AG09309 (cell line): ENCODE measurements at regions not wholly inside any gene's neighbourhood (a gene's known extent, or its start where the extent isn't known, plus 50 kb on each side); places are given as distances from the start of the nearest gene placed in this dataset.

Experiments
- DNase-seq: peaks from one replicate; pipeline ENCODE4 v3.0.0-alpha.2; 2010; ENCODE audit warnings: low read depth
- H3K4me3 ChIP-seq: 2 replicates; pipeline ENCODE4 v1.5.1; 2011; ENCODE audit warnings: mild to moderate bottlenecking, low read depth, low read length, moderate library complexity; ENCODE audit not compliant: control insufficient read depth
- TF ChIP-seq, protein P1 (sequence below): IDR thresholded peaks from 2 replicates; pipeline ENCODE4 v1.5.1; 2011; ENCODE audit warnings: mild to moderate bottlenecking, low read depth, low read length, inconsistent platforms; ENCODE audit not compliant: insufficient read depth, control insufficient read depth; ENCODE audit errors: missing control alignments

DNA sequence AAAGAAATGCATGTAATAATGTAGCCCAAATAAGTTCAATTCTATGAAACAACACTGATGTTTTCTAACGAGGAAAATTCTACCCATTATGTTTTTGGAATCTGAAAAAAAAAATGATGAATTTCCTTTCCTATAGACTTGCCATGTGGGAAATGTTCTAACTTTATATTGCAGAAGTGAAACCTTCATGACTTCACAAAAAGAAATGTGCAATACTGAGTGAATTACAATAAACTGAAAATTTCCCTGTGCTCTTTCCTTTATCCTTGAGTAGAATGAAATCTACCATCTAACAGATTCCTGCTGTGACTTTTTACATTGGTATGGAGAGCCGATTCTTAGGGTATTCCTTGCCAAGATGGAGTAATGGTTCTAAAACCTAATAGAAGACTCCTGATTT is 1622.5 kb downstream of the MAT2B start:
- no peak for DNase-seq
- TF ChIP-seq, protein P1, sequence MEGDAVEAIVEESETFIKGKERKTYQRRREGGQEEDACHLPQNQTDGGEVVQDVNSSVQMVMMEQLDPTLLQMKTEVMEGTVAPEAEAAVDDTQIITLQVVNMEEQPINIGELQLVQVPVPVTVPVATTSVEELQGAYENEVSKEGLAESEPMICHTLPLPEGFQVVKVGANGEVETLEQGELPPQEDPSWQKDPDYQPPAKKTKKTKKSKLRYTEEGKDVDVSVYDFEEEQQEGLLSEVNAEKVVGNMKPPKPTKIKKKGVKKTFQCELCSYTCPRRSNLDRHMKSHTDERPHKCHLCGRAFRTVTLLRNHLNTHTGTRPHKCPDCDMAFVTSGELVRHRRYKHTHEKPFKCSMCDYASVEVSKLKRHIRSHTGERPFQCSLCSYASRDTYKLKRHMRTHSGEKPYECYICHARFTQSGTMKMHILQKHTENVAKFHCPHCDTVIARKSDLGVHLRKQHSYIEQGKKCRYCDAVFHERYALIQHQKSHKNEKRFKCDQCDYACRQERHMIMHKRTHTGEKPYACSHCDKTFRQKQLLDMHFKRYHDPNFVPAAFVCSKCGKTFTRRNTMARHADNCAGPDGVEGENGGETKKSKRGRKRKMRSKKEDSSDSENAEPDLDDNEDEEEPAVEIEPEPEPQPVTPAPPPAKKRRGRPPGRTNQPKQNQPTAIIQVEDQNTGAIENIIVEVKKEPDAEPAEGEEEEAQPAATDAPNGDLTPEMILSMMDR: no peak
- H3K4me3 ChIP-seq: no peak overlapping the region

DNA sequence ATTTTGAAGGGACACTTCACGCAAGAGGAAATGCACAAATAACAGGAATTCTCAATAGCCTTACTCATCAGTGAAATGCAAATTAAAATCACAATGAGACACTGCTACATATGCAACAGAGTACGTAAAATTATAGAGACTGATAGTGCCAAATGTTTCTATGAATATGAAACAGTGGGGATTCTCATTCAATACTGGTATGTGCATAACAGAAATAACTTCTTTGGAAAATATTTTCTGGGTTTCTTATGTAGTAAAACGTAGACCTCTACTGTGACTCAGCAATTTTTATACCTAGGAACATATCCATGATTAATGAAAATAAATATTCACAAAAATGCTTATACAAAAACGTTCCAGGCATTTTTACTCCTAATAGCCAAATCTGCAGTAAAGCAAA is 1625.2 kb downstream of the MAT2B start:
- DNase-seq: no peak
- TF ChIP-seq, protein P1: no peak
- H3K4me3 ChIP-seq: no peak overlapping the region

DNA sequence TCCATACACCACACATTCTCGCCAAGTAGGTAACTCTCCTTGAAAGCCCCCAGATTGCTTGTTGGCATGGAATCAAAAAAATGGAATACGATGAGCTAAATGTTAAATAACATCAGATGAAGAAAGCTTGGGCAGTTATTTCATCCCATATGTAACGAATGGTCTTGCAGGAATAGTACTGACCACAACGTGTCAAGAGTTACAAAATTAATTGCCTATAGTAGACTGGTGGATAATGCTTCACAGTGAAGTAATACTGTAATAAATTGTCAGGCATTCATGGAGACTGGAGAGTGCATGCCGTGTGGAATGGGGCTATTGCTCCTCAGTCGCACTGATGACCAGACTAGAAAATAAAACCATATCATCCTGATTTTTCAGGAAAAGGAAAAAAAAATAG is 1628.7 kb downstream of the MAT2B start:
- H3K4me3 ChIP-seq: no peak overlapping the region
- TF ChIP-seq, protein P1: no peak
- DNase-seq: no peak

DNA sequence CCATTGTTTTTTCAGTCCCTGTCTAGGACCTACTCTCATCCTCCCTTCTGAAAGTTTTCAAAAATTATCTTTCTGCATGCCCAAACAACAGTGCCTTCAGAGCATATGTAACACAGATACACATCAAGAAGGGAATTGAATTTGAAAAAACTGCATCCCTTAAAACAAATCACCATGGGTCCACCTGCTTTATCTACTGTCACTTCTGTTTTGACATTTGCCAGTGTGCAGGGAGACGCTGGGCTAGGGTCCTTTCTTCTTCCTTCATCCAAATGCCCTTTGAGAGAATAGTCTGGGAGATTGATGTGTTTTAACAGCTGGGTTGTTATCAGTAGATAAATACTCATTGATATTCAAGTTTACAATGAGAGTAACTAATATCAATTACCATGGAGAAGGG is 1630.1 kb downstream of the MAT2B start:
- no peak for DNase-seq
- H3K4me3 ChIP-seq: no peak overlapping the region
- TF ChIP-seq, protein P1: no peak

DNA sequence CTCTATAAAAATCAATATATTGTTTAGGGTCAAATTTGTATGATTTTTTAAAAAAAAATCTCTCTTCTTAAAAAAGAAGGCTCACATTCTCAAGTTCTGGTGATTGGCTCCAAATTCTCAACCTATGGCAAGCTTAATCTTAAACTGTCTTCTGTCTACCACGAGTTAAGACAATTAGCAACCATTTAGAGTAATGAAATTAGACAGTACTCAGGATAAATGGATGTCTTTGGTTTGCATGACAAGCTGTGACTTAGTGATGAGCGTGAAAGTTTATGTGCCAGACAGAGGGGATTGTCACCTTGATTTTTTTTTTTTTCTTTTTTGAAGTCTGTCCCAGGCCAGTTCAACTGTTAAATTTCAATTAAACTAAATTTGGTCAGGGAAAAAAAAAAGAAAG is 1632.3 kb downstream of the MAT2B start:
- TF ChIP-seq, protein P1: no peak
- no peak overlapping the region for H3K4me3 ChIP-seq
- no peak for DNase-seq

DNA sequence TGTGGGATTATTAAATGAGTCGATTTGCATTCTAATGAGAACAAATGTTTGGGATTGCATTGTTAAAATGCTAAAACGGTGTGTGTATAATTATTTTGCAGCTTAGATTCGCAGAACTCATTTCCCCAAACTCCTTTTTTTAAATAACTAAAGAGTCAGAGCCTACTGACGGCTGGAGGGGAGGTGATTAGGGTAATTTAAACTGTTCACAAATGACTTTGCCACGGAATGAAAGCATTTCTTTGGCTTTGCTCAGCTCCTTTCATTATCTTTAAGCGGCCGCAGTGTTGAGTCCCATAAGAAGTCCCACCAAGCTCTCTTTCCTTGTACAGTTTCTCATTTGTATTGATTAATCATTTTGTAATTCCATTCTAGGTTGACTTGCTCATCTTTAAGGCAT is 1632.8 kb downstream of the MAT2B start:
- DNase-seq: no peak
- no peak overlapping the region for H3K4me3 ChIP-seq
- TF ChIP-seq, protein P1: no peak

DNA sequence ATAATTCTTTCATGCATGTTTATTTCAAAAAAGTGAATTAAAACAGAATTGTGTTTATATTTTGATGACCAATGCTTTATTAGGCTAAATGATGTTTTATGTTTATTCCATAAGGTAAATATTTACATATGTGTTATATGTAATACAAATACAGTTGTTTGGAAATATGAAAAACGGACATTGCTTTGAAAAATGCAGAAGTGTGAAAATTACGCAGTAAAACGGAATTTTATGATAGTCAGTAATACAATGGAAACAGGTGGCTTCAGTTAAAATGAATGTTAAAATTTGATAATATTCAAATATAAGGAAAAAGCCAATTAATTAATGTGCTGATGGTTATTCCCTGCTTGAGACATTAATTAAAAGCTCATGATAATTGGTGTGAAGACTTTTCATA is 1633.8 kb downstream of the MAT2B start:
- TF ChIP-seq, protein P1: no peak
- DNase-seq: no peak
- no peak overlapping the region for H3K4me3 ChIP-seq
